AG09319 (cell line): ENCODE measurements at regions not wholly inside any gene's neighbourhood (a gene's known extent, or its start where the extent isn't known, plus 50 kb on each side); places are given as distances from the start of the nearest gene placed in this dataset.
A peak's percentile ranks its signal among the peaks of the same experiment; 100 is the strongest.

ENCODE experiments used
- DNase-seq: peaks from one replicate; pipeline ENCODE4 v3.0.0-alpha.2; 2010; ENCODE audit warnings: low read depth; ENCODE audit errors: extremely low read depth
- TF ChIP-seq, protein P1 (sequence below): IDR thresholded peaks from 2 replicates; pipeline ENCODE4 v1.5.1; 2011; ENCODE audit warnings: low read depth, mild to moderate bottlenecking, inconsistent platforms, low read length, moderate library complexity

GRCh38 chr22:22769434-22770279, 118.0 kb upstream of the IGLL5 start:
- TF ChIP-seq, protein P1, sequence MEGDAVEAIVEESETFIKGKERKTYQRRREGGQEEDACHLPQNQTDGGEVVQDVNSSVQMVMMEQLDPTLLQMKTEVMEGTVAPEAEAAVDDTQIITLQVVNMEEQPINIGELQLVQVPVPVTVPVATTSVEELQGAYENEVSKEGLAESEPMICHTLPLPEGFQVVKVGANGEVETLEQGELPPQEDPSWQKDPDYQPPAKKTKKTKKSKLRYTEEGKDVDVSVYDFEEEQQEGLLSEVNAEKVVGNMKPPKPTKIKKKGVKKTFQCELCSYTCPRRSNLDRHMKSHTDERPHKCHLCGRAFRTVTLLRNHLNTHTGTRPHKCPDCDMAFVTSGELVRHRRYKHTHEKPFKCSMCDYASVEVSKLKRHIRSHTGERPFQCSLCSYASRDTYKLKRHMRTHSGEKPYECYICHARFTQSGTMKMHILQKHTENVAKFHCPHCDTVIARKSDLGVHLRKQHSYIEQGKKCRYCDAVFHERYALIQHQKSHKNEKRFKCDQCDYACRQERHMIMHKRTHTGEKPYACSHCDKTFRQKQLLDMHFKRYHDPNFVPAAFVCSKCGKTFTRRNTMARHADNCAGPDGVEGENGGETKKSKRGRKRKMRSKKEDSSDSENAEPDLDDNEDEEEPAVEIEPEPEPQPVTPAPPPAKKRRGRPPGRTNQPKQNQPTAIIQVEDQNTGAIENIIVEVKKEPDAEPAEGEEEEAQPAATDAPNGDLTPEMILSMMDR: no peak
- no peak for DNase-seq

GRCh38 chr22:22770280-22770871, 117.2 kb upstream of the IGLL5 start:
- no peak for DNase-seq
- TF ChIP-seq, protein P1: peak; percentile 67

GRCh38 chr22:22770881-22771280, 116.7 kb upstream of the IGLL5 start:
- TF ChIP-seq, protein P1: no peak
- DNase-seq: no peak

- no peak for DNase-seq
- TF ChIP-seq, protein P1: no peak
Measured at GRCh38 chr22:22771696-22772377, 115.8 kb upstream of the IGLL5 start.

- TF ChIP-seq, protein P1: no peak
Measured at GRCh38 chr22:22772396-22772795, 115.2 kb upstream of the IGLL5 start.

GRCh38 chr22:22772883-22773282, 114.7 kb upstream of the IGLL5 start:
- no peak for DNase-seq
- TF ChIP-seq, protein P1: no peak

More at GRCh38 chr22:22772396-22772795, 115.2 kb upstream of the IGLL5 start:
- no peak for DNase-seq

DNA sequence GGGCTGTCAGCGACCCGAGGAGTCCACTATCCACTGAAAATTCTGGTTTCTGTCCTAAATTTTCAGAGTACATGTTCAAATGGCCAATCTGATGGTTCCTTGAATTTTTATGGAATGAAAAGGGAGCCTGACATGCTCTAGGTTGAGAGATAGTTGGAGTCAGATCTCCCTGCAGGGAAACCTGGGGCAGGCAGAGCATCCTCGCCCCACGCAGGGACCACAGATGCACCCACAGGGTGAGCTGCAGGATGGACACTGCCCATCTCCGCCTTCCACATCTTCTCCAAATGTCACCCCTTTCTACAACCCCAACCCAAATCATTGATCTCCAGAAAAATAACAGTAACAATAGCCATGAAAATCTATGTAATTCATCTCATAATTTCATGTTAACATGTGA, 114.2 kb upstream of the IGLL5 start:
- DNase-seq: no peak
- TF ChIP-seq, protein P1: no peak
